Activated CD4-positive, alpha-beta T cell treated with anti-CD3 and anti-CD28 coated beads, Interleukin-2, amount 50 U/mL, for 48 hours (primary cell): ENCODE measurements at regions not wholly inside any gene's neighbourhood (a gene's known extent, or its start where the extent isn't known, plus 50 kb on each side); places are given as distances from the start of the nearest gene placed in this dataset.

ENCODE experiments used
- DNase-seq, 2 experiments: peaks; one replicate each; pipeline ENCODE4 v3.0.0-alpha.2; 2020

DNA sequence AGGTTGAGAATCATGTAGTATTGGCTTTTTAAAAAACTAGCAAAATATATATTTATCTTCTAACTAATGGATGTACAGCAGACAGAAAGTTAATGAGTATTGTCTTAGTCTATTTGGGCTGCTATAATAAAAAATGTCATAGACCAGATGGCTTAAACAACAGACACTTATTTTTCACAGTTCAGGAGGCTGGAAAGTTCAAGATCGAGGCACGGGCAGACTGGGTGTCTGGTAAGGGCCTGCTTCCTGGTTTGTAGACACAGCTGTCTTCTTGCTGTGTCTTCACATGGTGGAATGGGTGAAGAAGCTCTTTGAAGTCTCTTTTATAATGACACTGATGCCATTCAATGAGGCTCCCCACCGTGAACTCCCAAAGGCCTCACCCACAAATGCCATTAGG, 70.1 kb upstream of the KRR1 start:
- no peak for DNase-seq

- no peak for DNase-seq
These were observed 68.1 kb upstream of the KRR1 start for GRCh38 chr12:75579552-75579951.

DNA sequence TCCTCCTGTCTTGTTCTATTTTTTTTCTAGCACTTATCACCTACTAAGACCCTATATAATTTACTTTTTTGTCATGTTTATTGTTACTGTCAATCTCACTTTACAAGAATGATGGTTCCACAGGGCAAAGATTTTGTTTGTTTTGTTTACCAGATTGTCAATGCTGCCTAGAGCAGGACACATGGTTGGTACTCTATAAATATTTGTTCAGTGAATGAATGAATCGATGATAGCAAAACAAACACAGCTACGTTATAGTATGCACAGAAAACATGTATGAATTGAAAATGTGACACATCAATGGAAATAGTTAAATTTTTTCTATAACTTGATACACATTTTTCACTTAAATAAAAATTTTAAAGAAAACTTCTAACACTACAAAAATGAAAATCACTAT, 67.1 kb upstream of the KRR1 start:
- no peak for DNase-seq

- DNase-seq = no peak
These were observed 66.4 kb upstream of the KRR1 start for GRCh38 chr12:75577812-75578211.

DNA sequence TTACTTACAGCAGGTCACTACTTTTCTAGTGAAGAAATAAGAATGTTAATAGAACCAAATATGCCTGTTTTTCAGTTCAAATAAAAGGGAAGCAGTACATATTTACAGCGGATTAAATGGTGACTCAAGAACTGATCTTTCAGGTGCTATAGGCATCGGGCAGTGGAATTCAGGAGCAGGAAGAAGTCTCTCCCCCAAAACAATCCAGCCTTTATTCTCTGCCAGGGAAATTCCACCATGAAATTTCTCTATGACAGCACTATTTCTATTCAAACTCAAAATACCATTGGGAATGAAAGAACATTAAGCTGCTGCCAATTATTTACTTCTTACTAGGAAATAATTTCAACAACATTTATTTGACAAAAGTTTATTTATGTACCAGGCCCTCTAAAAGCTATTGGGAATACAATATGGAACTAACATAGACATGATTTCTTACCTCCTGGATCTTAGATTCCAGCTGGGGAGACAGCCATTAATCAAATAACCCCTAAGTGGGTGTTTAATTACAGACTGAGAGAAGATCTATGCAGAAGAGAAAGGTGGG, 60.3 kb upstream of the KRR1 start:
- no peak for DNase-seq

DNA sequence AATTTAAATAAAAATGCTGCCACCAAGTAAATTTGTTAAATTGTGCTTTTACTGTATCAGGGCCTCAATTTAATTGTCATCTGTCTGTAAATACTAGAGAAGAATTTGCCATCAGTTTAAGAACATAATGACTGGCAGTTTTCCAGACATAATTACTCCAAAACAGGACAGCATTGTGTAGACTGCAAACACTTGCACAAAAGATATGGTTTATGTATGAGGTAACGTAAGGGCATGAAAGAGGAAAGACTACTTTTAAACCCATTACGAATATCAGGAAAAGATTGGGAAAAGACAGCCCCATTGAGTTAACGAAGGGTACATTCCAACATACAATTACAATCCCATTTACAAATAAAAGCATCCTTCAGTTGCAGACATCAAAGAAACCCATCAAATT, 59.8 kb upstream of the KRR1 start:
- DNase-seq = no peak

DNA sequence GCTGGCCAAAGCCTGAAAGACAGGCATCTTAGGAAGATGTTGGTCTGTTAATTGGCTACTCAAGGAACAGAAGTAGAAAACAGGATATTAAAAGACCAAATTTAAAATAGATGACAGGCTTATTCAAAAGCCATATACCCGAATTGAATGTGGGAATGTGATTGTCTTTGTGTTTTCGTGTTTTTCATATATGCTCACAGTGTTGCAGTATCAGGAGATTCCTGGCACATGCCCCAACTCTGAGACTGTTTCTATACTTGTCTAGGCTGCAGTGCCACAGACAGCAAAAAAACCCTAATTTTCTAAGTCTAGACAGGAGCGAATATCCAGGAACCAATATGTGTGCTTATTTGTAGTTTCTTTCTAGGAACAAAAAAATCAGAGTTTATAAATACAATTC, 57.4 kb upstream of the KRR1 start:
- DNase-seq = no peak

DNA sequence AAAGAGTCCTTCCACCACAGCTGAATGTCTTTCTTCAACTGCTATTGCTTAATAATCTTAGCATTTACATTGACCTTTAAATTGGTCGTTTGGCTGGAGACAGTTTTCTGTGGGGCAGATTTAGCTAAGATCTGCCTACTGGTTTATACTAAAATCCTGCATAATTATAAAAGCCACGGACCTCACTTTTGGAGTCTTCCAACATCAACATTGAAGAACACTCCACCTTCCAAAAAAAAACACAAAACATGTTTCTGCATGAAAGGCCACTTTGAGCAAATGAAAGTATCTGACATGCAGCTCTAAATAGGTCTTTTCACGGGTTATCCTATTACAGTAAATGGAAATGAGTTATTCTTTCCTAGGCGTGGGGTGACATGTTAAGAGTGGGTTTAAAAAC, 57.0 kb upstream of the KRR1 start:
- DNase-seq = no peak

DNA sequence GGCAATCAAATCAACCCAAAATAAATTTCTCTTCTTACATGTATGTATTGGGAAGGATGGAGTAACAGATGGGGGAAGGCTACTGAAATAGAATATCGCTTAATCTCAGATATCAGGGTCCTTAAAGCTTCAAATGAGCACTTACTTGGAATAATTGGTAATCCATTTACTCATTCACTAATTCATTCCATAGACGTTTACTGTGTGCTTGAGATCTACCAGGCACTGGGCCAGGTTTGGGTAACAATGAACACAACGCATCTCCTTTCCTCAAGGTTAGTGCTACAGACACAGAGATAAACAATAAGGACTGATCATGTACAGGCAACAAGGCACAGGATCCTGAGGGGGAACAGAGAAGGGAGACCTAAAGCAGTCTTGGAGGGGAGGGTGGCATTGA, 54.4 kb upstream of the KRR1 start:
- DNase-seq = no peak

DNA sequence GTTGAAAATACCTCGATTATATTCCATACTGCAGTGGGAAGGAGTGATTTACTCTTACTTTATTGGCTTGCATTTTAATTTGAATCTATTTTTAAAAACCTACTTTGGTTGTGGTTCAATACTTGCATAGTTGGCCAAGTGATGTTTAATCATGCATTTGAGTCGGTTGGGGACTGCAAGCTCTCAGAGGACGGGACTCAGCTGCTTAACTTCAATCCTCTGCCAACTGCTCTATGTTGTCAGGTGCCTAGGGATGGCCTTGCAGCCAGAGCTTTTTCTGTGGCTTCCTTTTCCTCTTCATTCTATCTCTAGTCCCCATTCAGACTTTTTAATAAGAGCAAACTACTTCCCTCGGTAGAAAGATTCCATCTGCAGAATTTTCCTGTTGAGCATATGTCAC, 53.4 kb upstream of the KRR1 start:
- no peak for DNase-seq

DNA sequence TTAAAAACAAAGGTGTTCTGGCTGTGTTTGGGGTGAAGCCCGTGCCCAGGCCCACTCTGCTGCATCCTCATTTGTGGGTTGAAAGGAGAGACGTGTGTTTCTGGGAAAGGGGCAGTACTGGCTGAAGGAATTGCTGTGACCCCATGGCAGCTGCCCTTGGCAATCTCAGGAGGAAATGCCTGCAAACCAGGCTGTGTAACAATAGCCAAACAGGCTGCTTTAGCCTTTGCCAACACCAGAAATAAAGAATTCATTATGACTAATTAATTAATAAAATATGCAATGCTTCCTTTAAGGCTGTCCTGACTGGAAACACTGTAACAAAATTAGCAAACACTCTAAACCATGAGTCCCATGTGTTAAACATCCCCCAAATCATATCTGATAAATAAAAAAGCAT, 53.0 kb upstream of the KRR1 start:
- DNase-seq = no peak

- no peak for DNase-seq
These were observed 51.9 kb upstream of the KRR1 start for GRCh38 chr12:75563351-75563750.

DNA sequence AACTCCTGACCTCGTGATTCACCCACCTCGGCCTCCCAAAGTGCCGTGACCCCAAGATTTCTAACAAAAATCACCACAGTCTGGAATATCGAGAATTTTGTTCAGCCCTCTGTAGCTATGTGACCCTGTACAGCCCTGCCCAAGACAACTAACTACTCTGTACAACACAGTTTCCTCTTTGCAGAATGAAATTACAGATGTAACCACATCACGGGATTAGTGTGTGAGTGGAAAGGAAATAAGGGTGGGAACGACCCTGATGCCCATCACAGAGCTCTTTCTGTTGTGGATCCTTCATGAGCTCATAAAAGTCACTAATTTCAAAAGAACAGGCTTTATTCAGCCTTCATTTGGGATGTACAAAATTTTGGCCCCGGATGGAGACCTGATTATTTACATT, 50.5 kb upstream of the KRR1 start:
- no peak for DNase-seq
